HG02973 (cell line): ENCODE measurements at regions not wholly inside any gene's neighbourhood (a gene's known extent, or its start where the extent isn't known, plus 50 kb on each side); places are given as distances from the start of the nearest gene placed in this dataset.
"Not testable (repeated sequence)": the region's sequence is repeated elsewhere in the genome, so short reads cannot be mapped to it uniquely, and the experiment has no call there.

Source experiments
- ATAC-seq: cut with Tn5 transposase; IDR thresholded peaks from one replicate; pipeline ENCODE4 v1.9.1; 2021; ENCODE audit warnings: moderate library complexity; ENCODE audit not compliant: unreplicated experiment

- ATAC-seq = no peak
These were observed 246.6 kb downstream of the SLCO4C1 start for GRCh38 chr5:102049517-102049916.

- ATAC-seq = no peak
These were observed 247.1 kb downstream of the SLCO4C1 start for GRCh38 chr5:102048940-102049339.

GRCh38 chr5:102047073-102047472, 249.0 kb downstream of the SLCO4C1 start:
- ATAC-seq = not testable (repeated sequence)

GRCh38 chr5:102040326-102040725, 255.8 kb downstream of the SLCO4C1 start:
- ATAC-seq = no peak

GRCh38 chr5:102036927-102037326, 259.2 kb downstream of the SLCO4C1 start:
- ATAC-seq = no peak

GRCh38 chr5:102031711-102032110, 264.4 kb downstream of the SLCO4C1 start:
- no peak for ATAC-seq

- no peak for ATAC-seq
These were observed 277.4 kb downstream of the SLCO4C1 start for GRCh38 chr5:102018690-102019089.

GRCh38 chr5:102018279-102018678, 277.8 kb downstream of the SLCO4C1 start:
- ATAC-seq = no peak

GRCh38 chr5:102014371-102014770, 281.7 kb downstream of the SLCO4C1 start:
- ATAC-seq = no peak

GRCh38 chr5:102010644-102011043, 285.4 kb downstream of the SLCO4C1 start:
- no peak for ATAC-seq

- ATAC-seq = no peak
These were observed 298.8 kb downstream of the SLCO4C1 start for GRCh38 chr5:101997235-101997634.

GRCh38 chr5:101995585-101995984, 300.5 kb downstream of the SLCO4C1 start:
- no peak for ATAC-seq

GRCh38 chr5:101991486-101991885, 304.6 kb downstream of the SLCO4C1 start:
- no peak for ATAC-seq

- no peak for ATAC-seq
These were observed 306.4 kb downstream of the SLCO4C1 start for GRCh38 chr5:101989659-101990058.

- ATAC-seq = peak; percentile 94
These were observed 318.2 kb downstream of the SLCO4C1 start for GRCh38 chr5:101977729-101978345.

- ATAC-seq = no peak
These were observed 319.2 kb downstream of the SLCO4C1 start for GRCh38 chr5:101976933-101977332.

- no peak for ATAC-seq
These were observed 326.3 kb downstream of the SLCO4C1 start for GRCh38 chr5:101969742-101970141.

- no peak for ATAC-seq
These were observed 329.6 kb downstream of the SLCO4C1 start for GRCh38 chr5:101966476-101966875.

- no peak for ATAC-seq
These were observed 340.2 kb downstream of the SLCO4C1 start for GRCh38 chr5:101955891-101956290.

- no peak for ATAC-seq
These were observed 346.1 kb downstream of the SLCO4C1 start for GRCh38 chr5:101950019-101950418.

GRCh38 chr5:101948615-101949014, 347.5 kb downstream of the SLCO4C1 start:
- no peak for ATAC-seq

- ATAC-seq = no peak
These were observed 352.3 kb downstream of the SLCO4C1 start for GRCh38 chr5:101943784-101944183.

GRCh38 chr5:101942321-101942882, 353.7 kb downstream of the SLCO4C1 start:
- ATAC-seq = peak; percentile 91
